Cardiac septum (tissue), 1 donor: ENCODE measurements at regions not wholly inside any gene's neighbourhood (a gene's known extent, or its start where the extent isn't known, plus 50 kb on each side); places are given as distances from the start of the nearest gene placed in this dataset.
"Not testable (repeated sequence)": the region's sequence is repeated elsewhere in the genome, so short reads cannot be mapped to it uniquely, and the experiment has no call there.

ENCODE experiments used
- DNase-seq: peaks from one replicate; pipeline ENCODE4 v3.0.0-alpha.2; 2020; ENCODE audit warnings: low spot score
- intact Hi-C: fragments of 100-400 bp; cut with DNase I; formaldehyde crosslinking; loops from one replicate; pipeline ENCODE4 v1.14.0; 2022
- donor health status: DM: no; HTN: no; CAD: no.

GRCh38 chr1:83039091-83039490 is 959.8 kb downstream of the TTLL7 start:
- intact Hi-C loops, DNase-seq: not testable (repeated sequence)

GRCh38 chr1:83034851-83035250 is 964.1 kb downstream of the TTLL7 start:
- intact Hi-C loops = no loop called here
- no peak for DNase-seq

- no peak for DNase-seq
- intact Hi-C loops = no loop called here
Measured at GRCh38 chr1:83033682-83034081, 965.2 kb downstream of the TTLL7 start.

DNA sequence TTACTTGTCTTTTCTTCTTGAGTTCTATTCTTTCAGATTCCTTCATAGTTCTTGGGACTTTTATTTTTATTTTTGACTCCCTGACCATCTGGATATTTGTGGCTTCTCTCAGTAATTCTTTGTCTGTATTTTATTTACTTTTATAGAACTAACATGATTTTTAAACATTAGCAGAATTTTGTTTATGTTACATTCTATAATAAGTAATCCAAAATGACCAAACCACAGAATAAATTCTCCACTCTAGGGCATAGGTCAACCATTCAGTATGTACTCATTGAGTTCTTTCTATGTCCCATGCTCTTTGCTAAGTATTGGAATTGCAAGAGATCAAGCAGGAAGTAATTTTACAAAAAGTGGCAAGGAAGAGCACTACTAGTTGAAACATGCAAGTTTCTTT is 969.0 kb downstream of the TTLL7 start:
- intact Hi-C loops = no loop called here
- DNase-seq = no peak

DNA sequence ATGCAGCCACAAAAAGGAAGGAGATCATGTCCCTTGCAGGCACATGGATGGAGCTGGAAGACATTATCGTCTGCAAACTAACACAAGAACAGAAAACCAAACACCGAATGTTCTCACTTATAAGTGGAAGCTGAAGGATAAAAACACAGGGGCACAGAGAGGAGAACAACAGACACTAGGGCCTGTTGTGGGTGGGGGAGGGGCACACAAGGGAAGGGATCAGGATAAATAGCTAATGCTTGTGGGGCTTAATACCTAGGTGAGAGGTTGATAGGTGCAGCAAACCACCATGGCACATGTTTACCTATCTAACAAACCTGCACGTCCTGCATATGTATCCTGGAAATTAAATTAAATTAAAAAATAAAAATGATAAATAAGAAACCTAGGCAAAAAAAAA is 969.9 kb downstream of the TTLL7 start:
- intact Hi-C loops = no loop called here
- no peak for DNase-seq

GRCh38 chr1:83028467-83028866 is 970.5 kb downstream of the TTLL7 start:
- no peak for DNase-seq
- intact Hi-C loops = no loop called here

DNA sequence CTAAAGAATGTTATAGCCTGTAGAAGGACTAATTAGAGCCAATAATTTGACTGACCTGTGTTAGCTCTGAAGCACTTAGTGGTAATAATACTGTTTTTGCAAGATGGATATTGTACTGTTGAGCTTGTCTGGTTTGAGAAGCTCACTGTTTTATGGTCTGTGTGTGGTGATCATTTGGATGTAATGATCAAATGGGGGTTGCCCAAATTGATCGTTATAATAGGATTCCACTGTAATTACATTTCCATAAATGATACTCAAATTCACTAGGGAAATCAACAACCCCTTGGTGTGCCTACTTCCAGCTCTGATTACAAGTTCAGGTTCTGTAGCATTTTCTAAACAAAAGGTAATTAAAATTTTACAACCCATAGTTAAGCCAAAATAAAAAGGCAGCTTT is 971.4 kb downstream of the TTLL7 start:
- DNase-seq = no peak
- intact Hi-C loops = no loop called here

DNA sequence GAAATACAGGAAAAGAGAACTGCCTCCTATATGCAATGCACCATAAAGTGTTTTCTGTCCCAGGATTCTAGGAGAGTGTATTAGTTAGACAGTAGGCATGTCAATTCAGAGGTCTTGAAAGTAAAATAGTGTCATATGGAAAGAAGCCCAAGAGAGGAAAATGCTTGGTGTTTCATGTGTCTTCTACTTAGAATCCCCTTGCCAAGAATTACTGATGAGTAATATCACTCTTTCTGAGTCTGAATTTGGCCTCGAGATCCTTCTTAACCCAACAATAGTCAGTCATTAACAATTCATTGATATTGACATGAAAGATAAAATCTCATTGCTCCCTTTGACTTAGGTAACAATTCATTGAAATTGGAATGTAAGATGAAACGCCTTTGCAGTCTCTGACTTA is 972.2 kb downstream of the TTLL7 start:
- intact Hi-C loops = no loop called here
- DNase-seq = no peak

DNA sequence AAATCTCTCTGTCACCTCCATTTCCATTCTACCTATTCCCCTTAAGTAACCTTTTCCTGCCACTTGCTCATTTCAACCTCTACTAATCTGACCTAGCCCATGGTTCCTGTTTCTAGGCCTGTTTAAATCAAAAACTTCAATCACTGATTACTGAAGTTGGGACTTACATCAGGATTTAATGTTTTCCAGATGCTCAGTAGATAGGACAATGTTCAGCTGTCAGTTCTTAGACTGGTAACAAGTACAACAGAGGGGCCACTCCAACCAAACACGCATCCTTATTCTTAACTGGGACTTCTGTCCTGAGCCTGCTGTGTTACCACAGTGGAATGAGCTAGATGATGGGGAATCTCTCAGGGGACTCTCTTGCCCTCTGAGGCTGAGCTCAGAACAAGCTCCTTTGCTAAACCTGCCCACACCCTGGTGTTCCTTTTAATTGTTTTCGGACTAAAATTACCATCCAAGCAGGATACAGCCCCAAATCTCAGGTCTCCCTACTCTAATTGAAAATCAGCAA is 974.6 kb downstream of the TTLL7 start:
- no peak for DNase-seq
- intact Hi-C loops = no loop called here

- intact Hi-C loops = no loop called here
- DNase-seq = no peak
Measured at GRCh38 chr1:83023212-83023611, 975.7 kb downstream of the TTLL7 start.

- intact Hi-C loops = no loop called here
- no peak for DNase-seq
Measured at GRCh38 chr1:83022206-83022605, 976.7 kb downstream of the TTLL7 start.

DNA sequence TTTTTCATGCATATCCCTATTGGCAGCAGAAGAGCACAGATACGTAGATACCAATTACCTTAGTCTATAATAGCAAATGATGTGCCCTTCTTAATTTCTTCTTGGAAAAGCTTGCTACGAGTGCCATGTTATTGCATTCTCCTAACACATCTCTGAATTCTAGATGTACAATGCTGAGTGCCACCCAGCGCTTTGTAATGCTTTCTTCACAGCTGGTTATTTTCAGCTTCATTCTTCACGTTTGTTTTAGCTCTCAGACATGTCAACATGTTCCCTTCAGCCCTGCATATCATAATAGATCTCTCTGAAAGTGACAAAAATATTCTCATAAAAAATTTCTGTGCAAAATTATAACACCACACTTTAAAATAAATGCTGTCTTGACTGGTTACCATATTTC is 981.2 kb downstream of the TTLL7 start:
- intact Hi-C loops = no loop called here
- DNase-seq = no peak

DNA sequence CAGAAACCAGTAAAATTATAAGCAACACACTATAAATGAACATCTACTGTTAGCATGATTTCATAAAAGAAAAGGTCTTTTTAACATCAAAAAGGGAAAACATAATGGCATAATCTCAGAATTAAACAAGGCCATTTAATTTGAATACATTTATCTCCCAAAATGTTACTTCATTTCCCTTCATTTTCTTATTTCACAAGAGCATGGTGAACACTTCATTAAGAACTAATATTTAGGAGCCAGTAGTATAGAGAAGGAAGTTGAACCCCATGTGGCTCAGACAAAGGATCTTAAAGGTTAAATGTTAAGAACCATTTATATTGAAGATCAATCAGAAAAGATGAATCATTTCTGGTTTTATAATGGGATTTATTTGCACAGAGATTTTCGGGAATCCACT is 981.7 kb downstream of the TTLL7 start:
- DNase-seq = no peak
- intact Hi-C loops = no loop called here

DNA sequence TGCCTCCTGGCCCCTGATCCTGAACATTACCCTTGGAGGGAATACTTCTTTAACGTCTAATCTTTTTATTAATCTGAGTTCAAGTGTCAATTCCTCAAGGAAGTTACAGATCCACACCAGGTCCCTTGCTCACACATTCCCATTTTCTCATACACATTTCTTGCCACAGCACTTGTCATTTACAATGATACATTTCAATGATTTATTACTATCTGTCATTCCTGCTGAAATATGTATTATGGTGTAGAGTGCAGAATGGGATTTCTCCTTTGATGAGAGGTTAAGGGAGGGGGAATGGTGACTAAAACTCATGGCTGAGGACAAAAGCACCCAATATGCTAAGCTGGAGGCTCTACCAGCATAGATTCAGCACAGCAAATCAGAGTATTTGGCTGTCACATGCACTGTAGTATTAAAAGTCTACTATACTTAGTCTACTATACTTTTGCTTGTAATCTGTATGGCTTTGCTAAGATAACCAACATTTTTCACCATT is 982.5 kb downstream of the TTLL7 start:
- DNase-seq = no peak
- intact Hi-C loops = no loop called here

DNA sequence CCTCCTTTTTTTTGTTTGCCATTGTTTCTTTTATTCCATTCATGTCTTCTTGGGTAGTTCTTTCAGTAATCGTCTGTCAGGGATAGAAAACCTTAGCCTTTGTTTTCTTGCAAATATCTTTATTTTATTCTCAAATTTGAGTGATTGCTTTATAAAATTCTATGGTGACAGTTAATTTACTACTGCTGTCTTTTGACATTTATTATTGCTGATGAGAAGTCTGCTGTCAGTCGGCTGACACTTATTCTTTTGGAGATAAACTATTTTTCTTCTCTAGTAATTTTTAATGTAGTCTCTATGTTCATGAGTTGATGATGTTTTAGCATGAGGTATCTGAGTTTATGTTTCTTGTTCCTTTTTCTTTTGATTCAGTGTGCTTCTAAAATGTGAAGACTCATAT is 983.8 kb downstream of the TTLL7 start:
- intact Hi-C loops = no loop called here
- DNase-seq = no peak

DNA sequence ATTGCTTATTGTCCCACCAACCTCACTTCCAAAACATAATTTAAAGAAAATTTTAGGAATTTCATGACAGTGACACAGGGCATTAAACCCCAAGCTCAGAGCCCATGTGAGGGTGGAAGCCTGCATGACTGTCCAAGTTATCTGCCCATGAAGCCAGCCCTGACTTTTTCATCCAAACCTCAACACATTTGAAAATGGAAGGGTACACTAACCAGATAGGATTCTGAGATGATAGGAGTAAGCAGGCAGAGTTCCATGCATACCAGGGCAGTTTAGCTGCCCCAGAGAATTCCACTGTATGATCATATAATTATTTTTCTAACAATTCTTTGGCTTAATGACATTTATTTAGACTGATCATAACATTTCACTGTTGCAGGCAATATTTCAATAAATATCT is 986.0 kb downstream of the TTLL7 start:
- intact Hi-C loops = no loop called here
- DNase-seq = no peak

DNA sequence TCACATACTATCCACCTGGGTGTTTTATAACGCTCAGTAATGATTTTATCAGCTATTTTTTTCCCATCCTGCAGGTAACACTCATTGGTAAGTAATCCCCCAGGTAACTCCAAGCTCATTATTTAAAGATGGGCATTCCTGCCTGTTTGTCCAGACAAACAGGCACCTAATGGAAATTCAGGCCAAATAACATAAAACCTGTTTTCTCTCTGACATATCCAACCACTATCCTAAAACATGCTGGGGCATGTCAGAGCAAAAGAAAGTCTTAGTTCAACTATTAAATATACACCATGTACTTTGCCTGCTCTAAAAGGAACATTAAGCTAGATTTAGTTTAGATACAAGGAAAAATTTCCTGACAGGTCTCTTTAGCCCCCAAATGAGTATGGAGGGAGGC is 987.7 kb downstream of the TTLL7 start:
- DNase-seq = no peak
- intact Hi-C loops = no loop called here

- no peak for DNase-seq
- intact Hi-C loops = no loop called here
Measured at GRCh38 chr1:83006271-83006670, 992.7 kb downstream of the TTLL7 start.

- intact Hi-C loops = no loop called here
- DNase-seq = no peak
Measured at GRCh38 chr1:83000286-83000685, 998.6 kb downstream of the TTLL7 start.

DNA sequence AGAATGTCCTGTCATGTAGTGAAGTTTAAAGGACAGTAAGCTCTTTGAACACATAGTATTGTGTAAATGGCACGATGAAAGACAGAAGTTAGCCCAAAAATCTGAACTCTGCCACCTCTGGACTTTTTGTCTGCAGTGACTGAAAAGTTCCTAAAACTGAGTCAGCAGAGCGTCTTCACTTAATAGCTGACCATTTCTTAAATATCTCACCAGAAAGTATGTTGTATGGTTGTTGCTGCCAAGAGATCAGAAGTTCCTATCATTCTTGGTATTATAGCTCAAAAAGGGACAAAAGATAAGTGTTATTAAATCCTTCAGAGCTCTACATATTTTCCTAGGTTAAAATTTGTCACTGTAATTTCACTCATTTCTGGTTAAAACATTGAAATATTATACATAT is 1003.0 kb downstream of the TTLL7 start:
- intact Hi-C loops = no loop called here

GRCh38 chr1:82994616-82995263 is 1004.2 kb downstream of the TTLL7 start:
- no peak for DNase-seq
- intact Hi-C loops = no loop called here

More for the DNA sequence above, 1003.0 kb downstream of the TTLL7 start:
- no peak for DNase-seq

- intact Hi-C loops = no loop called here
- DNase-seq = no peak
Measured at GRCh38 chr1:82991569-82991968, 1007.4 kb downstream of the TTLL7 start.
